ENCODE measurements at regions not wholly inside any gene's neighbourhood (a gene's known extent, or its start where the extent isn't known, plus 50 kb on each side); places are given as distances from the start of the nearest gene placed in this dataset.

DNA sequence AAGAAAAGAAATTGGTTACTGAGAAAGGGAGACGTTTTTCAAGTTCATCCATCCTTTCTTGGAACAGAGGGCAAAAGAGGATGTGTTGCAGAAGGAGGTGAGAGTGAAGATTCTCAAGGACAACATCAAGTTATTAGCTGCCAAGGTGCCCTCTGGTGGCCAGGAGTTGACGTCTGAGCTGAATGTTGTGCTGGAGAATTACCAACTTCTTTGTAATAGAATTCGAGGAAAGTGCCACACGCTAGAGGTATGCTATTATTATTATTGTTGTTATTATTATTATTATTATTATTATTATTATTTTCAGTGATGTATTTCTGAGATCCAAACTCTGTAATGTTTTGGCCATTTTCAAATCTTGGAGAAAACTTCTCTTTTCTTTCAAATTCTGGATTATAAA is 197.0 kb downstream of the UTRN start:
- TF ChIP-seq, protein P1, sequence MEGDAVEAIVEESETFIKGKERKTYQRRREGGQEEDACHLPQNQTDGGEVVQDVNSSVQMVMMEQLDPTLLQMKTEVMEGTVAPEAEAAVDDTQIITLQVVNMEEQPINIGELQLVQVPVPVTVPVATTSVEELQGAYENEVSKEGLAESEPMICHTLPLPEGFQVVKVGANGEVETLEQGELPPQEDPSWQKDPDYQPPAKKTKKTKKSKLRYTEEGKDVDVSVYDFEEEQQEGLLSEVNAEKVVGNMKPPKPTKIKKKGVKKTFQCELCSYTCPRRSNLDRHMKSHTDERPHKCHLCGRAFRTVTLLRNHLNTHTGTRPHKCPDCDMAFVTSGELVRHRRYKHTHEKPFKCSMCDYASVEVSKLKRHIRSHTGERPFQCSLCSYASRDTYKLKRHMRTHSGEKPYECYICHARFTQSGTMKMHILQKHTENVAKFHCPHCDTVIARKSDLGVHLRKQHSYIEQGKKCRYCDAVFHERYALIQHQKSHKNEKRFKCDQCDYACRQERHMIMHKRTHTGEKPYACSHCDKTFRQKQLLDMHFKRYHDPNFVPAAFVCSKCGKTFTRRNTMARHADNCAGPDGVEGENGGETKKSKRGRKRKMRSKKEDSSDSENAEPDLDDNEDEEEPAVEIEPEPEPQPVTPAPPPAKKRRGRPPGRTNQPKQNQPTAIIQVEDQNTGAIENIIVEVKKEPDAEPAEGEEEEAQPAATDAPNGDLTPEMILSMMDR (IDR thresholded peaks at IDR 0.05) = peak; percentile 46 to 74 (median 70)
- TF ChIP-seq POLR2A (IDR thresholded peaks at IDR 0.05) = no peak
